Glutamatergic neuron (in vitro differentiated cells): ENCODE measurements at regions not wholly inside any gene's neighbourhood (a gene's known extent, or its start where the extent isn't known, plus 50 kb on each side); places are given as distances from the start of the nearest gene placed in this dataset.

Source experiments
- DNase-seq: peaks from one replicate; pipeline ENCODE4 v3.0.0; 2022
- H3K27ac Mint-ChIP-seq: one replicate; pipeline ENCODE4 v1.8.0; 2020; ENCODE audit warnings: mild to moderate bottlenecking, mixed read lengths, inconsistent platforms; ENCODE audit not compliant: unreplicated experiment
- H3K27me3 Mint-ChIP-seq: one replicate; pipeline ENCODE4 v1.8.0; 2020; ENCODE audit warnings: mild to moderate bottlenecking, moderate library complexity, mixed read lengths, inconsistent platforms; ENCODE audit not compliant: unreplicated experiment
- H3K36me3 Mint-ChIP-seq: one replicate; pipeline ENCODE4 v1.8.0; 2020; ENCODE audit warnings: mild to moderate bottlenecking, mixed read lengths, inconsistent platforms; ENCODE audit not compliant: unreplicated experiment
- H3K4me1 Mint-ChIP-seq: one replicate; pipeline ENCODE4 v1.8.0; 2020; ENCODE audit warnings: mild to moderate bottlenecking, low read depth, mixed read lengths, inconsistent platforms; ENCODE audit not compliant: unreplicated experiment
- H3K4me3 Mint-ChIP-seq: one replicate; pipeline ENCODE4 v1.8.0; 2020; ENCODE audit warnings: mild to moderate bottlenecking, mixed read lengths, inconsistent platforms; ENCODE audit not compliant: unreplicated experiment
- H3K9me3 Mint-ChIP-seq: one replicate; pipeline ENCODE4 v1.8.0; 2020; ENCODE audit warnings: mild to moderate bottlenecking, moderate library complexity, mixed read lengths, inconsistent platforms; ENCODE audit not compliant: unreplicated experiment
- TF ChIP-seq, protein P1 (sequence below): fragments of 200-600 bp; sonication (generic); IDR thresholded peaks from one replicate; pipeline ENCODE4 v1.5.0; 2021; ENCODE audit not compliant: partially characterized antibody, unreplicated experiment

DNA sequence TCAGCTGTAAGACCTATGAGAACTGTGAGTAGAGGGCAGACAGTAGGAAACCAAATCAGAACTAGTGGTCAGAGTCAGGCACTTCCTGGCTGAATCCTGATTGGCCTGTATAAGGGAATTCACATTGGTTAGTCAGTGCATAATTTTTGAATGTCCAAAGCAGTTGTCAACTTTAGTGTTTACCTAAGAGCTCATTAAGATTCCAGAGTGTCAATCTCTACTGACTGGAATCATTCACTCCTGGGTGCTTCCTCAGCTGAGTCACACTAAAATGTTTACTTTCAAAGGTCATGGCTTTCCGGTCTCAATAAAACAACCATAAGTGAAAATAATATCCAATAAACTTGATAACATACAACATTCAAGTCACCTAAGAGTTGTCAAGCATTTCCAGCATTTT, 306.1 kb downstream of the C11orf87 start:
- no peaks in the 10 kb centered on the region for H3K27me3 Mint-ChIP-seq
- H3K4me1 Mint-ChIP-seq: peaks cover 3% of the 10 kb centered on the region
- no peaks in the 10 kb centered on the region for H3K36me3 Mint-ChIP-seq
- TF ChIP-seq, protein P1, sequence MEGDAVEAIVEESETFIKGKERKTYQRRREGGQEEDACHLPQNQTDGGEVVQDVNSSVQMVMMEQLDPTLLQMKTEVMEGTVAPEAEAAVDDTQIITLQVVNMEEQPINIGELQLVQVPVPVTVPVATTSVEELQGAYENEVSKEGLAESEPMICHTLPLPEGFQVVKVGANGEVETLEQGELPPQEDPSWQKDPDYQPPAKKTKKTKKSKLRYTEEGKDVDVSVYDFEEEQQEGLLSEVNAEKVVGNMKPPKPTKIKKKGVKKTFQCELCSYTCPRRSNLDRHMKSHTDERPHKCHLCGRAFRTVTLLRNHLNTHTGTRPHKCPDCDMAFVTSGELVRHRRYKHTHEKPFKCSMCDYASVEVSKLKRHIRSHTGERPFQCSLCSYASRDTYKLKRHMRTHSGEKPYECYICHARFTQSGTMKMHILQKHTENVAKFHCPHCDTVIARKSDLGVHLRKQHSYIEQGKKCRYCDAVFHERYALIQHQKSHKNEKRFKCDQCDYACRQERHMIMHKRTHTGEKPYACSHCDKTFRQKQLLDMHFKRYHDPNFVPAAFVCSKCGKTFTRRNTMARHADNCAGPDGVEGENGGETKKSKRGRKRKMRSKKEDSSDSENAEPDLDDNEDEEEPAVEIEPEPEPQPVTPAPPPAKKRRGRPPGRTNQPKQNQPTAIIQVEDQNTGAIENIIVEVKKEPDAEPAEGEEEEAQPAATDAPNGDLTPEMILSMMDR: no peak
- H3K27ac Mint-ChIP-seq: no peak overlapping the region
- DNase-seq: no peak
- no peak overlapping the region for H3K4me3 Mint-ChIP-seq
- H3K9me3 Mint-ChIP-seq: no peaks in the 10 kb centered on the region

DNA sequence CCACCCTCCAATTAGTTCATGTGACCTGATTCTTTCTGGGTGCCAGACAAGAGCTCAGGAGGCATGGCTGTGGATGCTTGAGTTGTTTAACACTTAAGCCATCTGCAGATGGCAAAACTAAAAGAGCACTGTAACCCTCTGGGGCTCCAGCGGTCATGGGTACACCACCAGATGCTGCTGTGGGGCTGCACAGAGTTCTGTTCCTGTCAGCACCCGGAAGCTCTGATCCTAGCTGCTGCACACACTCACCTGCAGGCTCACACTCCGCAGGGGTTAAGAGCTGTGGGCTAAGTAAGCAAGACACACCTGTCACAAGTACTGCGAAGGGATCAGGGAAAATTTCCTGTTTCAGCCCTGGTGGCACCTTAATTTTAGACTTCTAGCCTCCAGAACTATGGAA, 307.8 kb downstream of the C11orf87 start:
- Mint-ChIP-seq H3K9me3 (no peaks in the 10 kb centered on the region), H3K4me1 (peaks cover 4% of the 10 kb centered on the region), H3K4me3 (no peak overlapping the region), H3K27me3 (no peaks in the 10 kb centered on the region), H3K36me3 (no peaks in the 10 kb centered on the region), H3K27ac (no peak overlapping the region)
- no peak for DNase-seq
- TF ChIP-seq, protein P1: no peak

DNA sequence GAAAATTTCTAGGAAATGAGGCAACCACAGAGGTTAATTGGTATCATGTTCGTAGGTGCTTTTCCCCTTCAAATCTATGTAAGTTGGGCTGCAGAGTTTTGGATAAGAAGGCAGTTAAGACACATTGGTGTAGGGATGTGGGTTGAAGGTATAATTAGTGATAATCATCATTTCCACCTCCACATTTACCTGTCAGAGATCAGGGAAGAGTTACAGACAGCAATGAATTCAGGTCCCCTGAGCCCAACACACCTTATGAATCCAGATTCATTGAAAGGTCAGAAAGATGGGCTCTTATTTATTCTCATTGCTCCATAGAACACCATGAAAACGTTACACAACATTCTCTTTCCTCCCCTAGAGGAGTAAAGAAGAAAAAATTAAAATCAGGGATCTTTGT, 308.7 kb downstream of the C11orf87 start:
- H3K27me3 Mint-ChIP-seq: no peaks in the 10 kb centered on the region
- H3K27ac Mint-ChIP-seq: no peak overlapping the region
- H3K4me3 Mint-ChIP-seq: no peak overlapping the region
- H3K9me3 Mint-ChIP-seq: no peaks in the 10 kb centered on the region
- TF ChIP-seq, protein P1: no peak
- no peaks in the 10 kb centered on the region for H3K36me3 Mint-ChIP-seq
- DNase-seq: no peak
- peaks cover 7% of the 10 kb centered on the region for H3K4me1 Mint-ChIP-seq

DNA sequence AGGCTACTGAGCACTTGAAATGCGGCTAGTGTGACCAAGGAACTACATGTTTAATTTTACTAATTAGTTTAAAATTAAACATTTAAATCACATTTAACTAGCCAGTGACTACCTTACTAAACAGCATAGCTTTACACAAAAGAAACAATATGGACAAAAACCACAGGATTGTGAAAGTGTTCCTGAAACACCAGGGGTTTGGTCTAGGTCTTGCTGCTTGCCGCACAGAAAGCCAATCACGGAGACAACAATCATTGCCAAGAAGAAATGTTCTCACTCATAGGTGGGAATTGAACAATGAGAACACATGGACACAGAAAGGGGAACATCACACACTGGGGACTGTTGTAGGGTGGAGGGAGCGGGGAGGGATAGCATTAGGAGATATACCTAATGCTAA, 309.5 kb downstream of the C11orf87 start:
- DNase-seq: no peak

DNA sequence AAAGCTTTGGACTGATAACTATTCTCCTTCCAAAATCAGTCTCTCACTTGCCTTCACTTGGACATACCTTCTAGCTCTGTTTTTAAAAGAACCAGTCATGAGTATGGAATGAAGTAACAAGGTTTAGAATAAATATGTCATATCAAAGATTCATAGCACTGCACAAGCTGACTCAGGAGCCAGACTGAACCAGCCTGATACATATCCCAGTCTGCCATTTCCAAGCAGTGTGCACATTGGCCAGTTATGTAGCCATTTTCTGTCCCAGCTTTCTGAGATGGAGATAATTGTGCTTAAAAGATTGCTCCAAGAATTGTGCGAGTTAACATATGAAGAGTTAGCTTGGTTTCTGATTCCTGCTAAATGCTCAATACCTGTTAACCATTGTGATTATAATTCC, 311.3 kb downstream of the C11orf87 start:
- no peak overlapping the region for H3K27ac Mint-ChIP-seq

More for the DNA sequence above, 309.5 kb downstream of the C11orf87 start:
- Mint-ChIP-seq H3K4me1 (peaks cover 7% of the 10 kb centered on the region), H3K36me3 (no peaks in the 10 kb centered on the region), H3K27ac (no peak overlapping the region), H3K27me3 (no peaks in the 10 kb centered on the region), H3K9me3 (no peaks in the 10 kb centered on the region), H3K4me3 (no peak overlapping the region)
- TF ChIP-seq, protein P1: no peak

More for the DNA sequence above, 311.3 kb downstream of the C11orf87 start:
- H3K4me1 Mint-ChIP-seq: peaks cover 7% of the 10 kb centered on the region
- H3K36me3 Mint-ChIP-seq: peaks cover 5% of the 10 kb centered on the region
- DNase-seq: no peak
- no peaks in the 10 kb centered on the region for H3K27me3 Mint-ChIP-seq
- H3K9me3 Mint-ChIP-seq: peaks cover 2% of the 10 kb centered on the region
- H3K4me3 Mint-ChIP-seq: no peak overlapping the region
- TF ChIP-seq, protein P1: no peak
